Esophagus squamous epithelium (tissue), 5 donors: ENCODE measurements at regions not wholly inside any gene's neighbourhood (a gene's known extent, or its start where the extent isn't known, plus 50 kb on each side); places are given as distances from the start of the nearest gene placed in this dataset.

Experiments used
- DNase-seq: peaks from one replicate; lab custom pipeline; 2025; lab: John Stamatoyannopoulos, UW
- H3K27ac ChIP-seq, 4 donors: fragments of 200-600 bp; sonication (generic); one replicate each; pipeline ENCODE4 v1.5.1; 2016 to 2019; ENCODE audit warnings: mild to moderate bottlenecking in 1 of 4
- H3K27me3 ChIP-seq, 4 donors: fragments of 200-600 bp; sonication (generic); 1 replicate in 3 of 4; 2 replicates in 1 of 4; pipeline versions ENCODE4 v1.5.1 to v1.6.0; 2017 to 2021; ENCODE audit warnings: antibody characterized with exemption in 1 of 4
- H3K36me3 ChIP-seq, 3 donors: fragments of 200-600 bp; sonication (generic); one replicate each; pipeline ENCODE4 v1.5.1; 2016 to 2019
- H3K4me1 ChIP-seq, 3 donors: fragments of 200-600 bp; sonication (generic); one replicate each; pipeline ENCODE4 v1.5.1; 2017 to 2019
- H3K4me3 ChIP-seq, 4 donors: fragments of 200-600 bp; sonication (generic); 1 replicate in 3 of 4; 2 replicates in 1 of 4; pipeline ENCODE4 v1.5.1; 2016 to 2019; ENCODE audit warnings: mild to moderate bottlenecking in 2 of 4, moderate library complexity in 1 of 4
- H3K9me3 ChIP-seq, 3 donors: fragments of 200-600 bp; sonication (generic); one replicate each; pipeline ENCODE4 v1.5.1; 2016 to 2019
- POLR2A ChIP-seq, 4 donors: fragments of 450-650 bp; IDR thresholded peaks; one replicate each; pipeline ENCODE4 v1.6.1; 2017; ENCODE audit warnings: antibody characterized with exemption in 4 of 4, mild to moderate bottlenecking in 4 of 4, moderate library complexity in 3 of 4
- WGBS, 2 donors: methylation state at CpG; one replicate each; pipeline ENCODE4 v1.1.5; 2018; 5-methylcytosine and 5-hydroxymethylcytosine counted together
- intact Hi-C: fragments of 100-400 bp; cut with DNase I; formaldehyde crosslinking; loops from one replicate; pipeline ENCODE4 v1.15.0; 2022
- TF ChIP-seq, protein P1 (sequence below), 6 experiments: fragments of 450-650 bp in 4 of 6; fragments of 200-600 bp in 2 of 6; sonication (generic) in 2 of 6; IDR thresholded peaks; one replicate each; pipeline ENCODE4 v1.5.1; 2016 to 2019; ENCODE audit warnings: antibody characterized with exemption in 6 of 6, mild to moderate bottlenecking in 4 of 6, moderate library complexity in 4 of 6
- donor health status: DM: yes; HTN: yes; CAD: no.

DNA sequence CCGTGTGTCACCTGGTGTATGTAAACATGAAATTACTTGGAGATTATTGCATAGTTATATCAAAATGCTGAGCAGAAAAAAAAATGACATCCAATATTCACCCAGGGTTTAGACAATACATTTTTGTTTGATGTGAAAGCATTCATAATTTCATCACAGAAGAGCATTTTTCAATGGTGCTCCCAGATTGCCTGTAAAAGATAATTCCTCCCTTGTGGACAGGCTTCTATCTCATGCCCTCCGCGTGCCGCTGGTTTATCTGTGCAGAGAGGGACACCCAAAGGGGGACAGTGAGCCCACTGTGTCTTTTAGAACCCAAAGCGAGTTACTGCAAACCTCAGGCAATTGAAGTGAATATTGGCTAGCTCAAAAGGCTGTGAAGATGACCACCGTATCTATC, 126.2 kb upstream of the KLF6 start:
- TF ChIP-seq, protein P1, sequence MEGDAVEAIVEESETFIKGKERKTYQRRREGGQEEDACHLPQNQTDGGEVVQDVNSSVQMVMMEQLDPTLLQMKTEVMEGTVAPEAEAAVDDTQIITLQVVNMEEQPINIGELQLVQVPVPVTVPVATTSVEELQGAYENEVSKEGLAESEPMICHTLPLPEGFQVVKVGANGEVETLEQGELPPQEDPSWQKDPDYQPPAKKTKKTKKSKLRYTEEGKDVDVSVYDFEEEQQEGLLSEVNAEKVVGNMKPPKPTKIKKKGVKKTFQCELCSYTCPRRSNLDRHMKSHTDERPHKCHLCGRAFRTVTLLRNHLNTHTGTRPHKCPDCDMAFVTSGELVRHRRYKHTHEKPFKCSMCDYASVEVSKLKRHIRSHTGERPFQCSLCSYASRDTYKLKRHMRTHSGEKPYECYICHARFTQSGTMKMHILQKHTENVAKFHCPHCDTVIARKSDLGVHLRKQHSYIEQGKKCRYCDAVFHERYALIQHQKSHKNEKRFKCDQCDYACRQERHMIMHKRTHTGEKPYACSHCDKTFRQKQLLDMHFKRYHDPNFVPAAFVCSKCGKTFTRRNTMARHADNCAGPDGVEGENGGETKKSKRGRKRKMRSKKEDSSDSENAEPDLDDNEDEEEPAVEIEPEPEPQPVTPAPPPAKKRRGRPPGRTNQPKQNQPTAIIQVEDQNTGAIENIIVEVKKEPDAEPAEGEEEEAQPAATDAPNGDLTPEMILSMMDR (IDR thresholded peaks at IDR 0.05): no peak
- TF ChIP-seq POLR2A (IDR thresholded peaks at IDR 0.05): no peak
- Histone ChIP-seq H3K27ac (peak overlapping the region in 3 of 4 donors; percentile 19 to 49 (median 30)), H3K4me3 (no peak overlapping the region), H3K27me3 (no peaks in the 10 kb centered on the region), H3K9me3 (no peaks in the 10 kb centered on the region), H3K36me3 (no peaks in the 10 kb centered on the region), H3K4me1 (peaks cover 0 to 17% (median 3%) of the 10 kb centered on the region in 3 donors)
- intact Hi-C loops: no loop called here
- WGBS, 2 donors: 85 to 86% methylated on average over 6 of the region's 6 CpGs
- DNase-seq: no peak

DNA sequence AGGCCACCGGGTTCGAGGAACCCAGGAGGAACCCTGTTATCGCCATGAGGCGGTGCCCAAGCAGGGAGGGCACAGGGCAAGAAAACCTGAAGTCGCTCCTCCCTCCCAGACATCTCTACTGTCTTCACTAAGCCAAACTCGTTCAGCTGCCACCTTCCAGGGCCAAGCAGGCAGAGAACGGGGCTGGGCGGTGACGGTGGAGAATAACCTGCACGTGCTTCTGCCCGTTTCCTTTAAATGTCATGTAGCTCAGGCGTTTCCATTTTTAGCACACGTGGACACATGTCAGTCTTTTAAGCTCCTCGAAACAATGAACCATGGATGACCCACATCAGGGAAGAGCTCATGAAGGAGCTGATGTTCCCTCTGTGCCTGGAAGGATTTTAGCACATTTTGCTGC, 124.3 kb upstream of the KLF6 start:
- TF ChIP-seq, protein P1 (IDR thresholded peaks at IDR 0.05): no peak
- TF ChIP-seq POLR2A (IDR thresholded peaks at IDR 0.05): no peak
- intact Hi-C loops: no loop called here
- no peaks in the 10 kb centered on the region for H3K36me3 ChIP-seq
- H3K27me3 ChIP-seq: no peaks in the 10 kb centered on the region
- H3K4me3 ChIP-seq: no peak overlapping the region
- peaks cover 0 to 17% (median 3%) of the 10 kb centered on the region in 3 donors for H3K4me1 ChIP-seq
- 92 to 93% methylated on average over 13 to 14 of the region's 14 CpGs for WGBS, 2 donors
- DNase-seq: no peak
- no peak overlapping the region for H3K27ac ChIP-seq
- no peaks in the 10 kb centered on the region for H3K9me3 ChIP-seq

DNA sequence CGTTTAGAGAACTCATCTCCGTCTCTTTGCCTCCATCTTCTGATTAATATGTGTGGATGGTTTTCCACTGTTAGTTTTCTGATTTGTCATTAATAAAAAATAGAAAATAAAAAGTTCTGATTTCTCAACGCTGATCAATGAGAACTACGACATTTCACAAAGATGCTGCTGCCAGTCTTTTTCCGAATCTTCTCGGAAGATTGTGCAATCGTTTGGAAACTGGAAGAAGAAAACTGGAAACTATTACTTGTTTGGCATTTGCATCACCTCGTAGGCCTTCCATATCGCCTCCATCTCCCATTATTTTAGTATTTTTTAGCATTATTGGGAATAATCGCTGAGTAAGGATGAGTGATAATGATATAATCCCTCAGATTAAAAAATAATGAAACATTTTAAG, 123.2 kb upstream of the KLF6 start:
- H3K4me3 ChIP-seq: no peak overlapping the region
- TF ChIP-seq POLR2A (IDR thresholded peaks at IDR 0.05): no peak
- TF ChIP-seq, protein P1 (IDR thresholded peaks at IDR 0.05): no peak
- no peak overlapping the region for H3K27ac ChIP-seq
- H3K9me3 ChIP-seq: no peaks in the 10 kb centered on the region
- H3K4me1 ChIP-seq: peaks cover 0 to 17% (median 3%) of the 10 kb centered on the region in 3 donors
- no peak for DNase-seq
- 87 to 92% methylated on average over 10 of the region's 10 CpGs for WGBS, 2 donors
- H3K36me3 ChIP-seq: no peaks in the 10 kb centered on the region
- H3K27me3 ChIP-seq: no peaks in the 10 kb centered on the region
- intact Hi-C loops: no loop called here

DNA sequence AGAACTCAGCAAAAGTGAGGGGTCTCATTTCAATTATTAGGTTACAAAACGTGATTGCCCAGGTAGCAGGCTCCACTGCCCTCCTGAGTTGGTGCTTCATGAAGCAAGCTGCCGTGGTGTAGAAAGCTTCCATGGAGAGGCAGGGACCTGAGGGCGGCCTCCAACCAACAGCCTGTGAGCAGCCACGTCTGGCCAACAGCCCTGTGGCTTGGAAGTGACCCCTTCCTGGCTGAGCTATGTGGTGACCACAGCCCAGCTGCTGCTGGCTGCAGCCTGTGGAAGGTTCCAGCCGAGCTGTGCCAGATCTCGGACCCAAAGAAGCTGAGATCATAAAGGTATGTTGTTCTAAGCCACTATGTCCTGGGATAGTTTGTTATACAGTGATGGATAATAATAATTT, 122.5 kb upstream of the KLF6 start:
- Histone ChIP-seq H3K27me3 (no peaks in the 10 kb centered on the region), H3K4me3 (no peak overlapping the region), H3K4me1 (peaks cover under 1 to 23% (median 7%) of the 10 kb centered on the region in 3 donors), H3K36me3 (no peaks in the 10 kb centered on the region), H3K27ac (peak overlapping the region; percentile 9 to 79 (median 70)), H3K9me3 (no peaks in the 10 kb centered on the region)
- no peak for DNase-seq
- 74 to 76% methylated on average over 5 to 6 of the region's 6 CpGs for WGBS, 2 donors
- no peak for TF ChIP-seq POLR2A (IDR thresholded peaks at IDR 0.05)
- TF ChIP-seq, protein P1 (IDR thresholded peaks at IDR 0.05): no peak
- intact Hi-C loops: no loop called here

DNA sequence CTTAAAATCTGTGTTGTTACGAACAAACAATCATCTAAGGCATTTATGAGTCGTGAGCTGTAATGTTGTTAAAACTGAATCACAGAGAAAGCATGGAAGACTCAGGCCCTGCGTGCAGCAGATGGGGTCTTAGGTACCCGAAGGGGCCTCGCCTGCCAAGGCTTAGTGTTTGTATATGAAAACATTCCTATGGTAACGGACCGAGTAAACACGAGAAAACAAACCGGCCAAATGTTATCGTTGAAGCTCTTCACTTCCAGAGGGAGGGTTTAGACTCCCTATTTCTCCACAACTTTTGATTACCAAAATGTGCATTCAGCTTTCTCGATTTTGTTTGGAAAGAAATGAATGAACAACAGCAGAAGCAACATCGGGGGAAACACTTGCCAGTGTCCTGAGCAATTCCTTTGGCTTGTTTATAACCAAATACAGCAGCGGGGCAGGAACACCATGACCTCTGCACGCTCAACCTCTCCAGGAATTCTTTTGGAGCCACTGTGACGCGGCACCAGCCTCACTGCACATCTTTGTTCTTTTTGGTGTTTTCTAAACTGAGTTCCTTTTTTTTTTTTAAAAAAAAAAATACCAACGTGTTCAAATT, 121.6 kb upstream of the KLF6 start:
- H3K9me3 ChIP-seq: no peaks in the 10 kb centered on the region
- TF ChIP-seq POLR2A (IDR thresholded peaks at IDR 0.05): no peak
- TF ChIP-seq, protein P1 (IDR thresholded peaks at IDR 0.05): no peak
- no peaks in the 10 kb centered on the region for H3K36me3 ChIP-seq
- peaks cover 6 to 18% (median 7%) of the 10 kb centered on the region in 3 donors for H3K4me1 ChIP-seq
- intact Hi-C loops: no loop called here
- no peak overlapping the region for H3K4me3 ChIP-seq
- WGBS, 2 donors: 55 to 70% methylated on average over 17 of the region's 17 CpGs
- no peak for DNase-seq
- no peaks in the 10 kb centered on the region for H3K27me3 ChIP-seq
- H3K27ac ChIP-seq: peak overlapping the region; percentile 53 to 83 (median 70)
